ENCODE measurements at regions not wholly inside any gene's neighbourhood (a gene's known extent, or its start where the extent isn't known, plus 50 kb on each side); places are given as distances from the start of the nearest gene placed in this dataset.

- TF ChIP-seq CTCF (IDR thresholded peaks at IDR 0.05; ENCODE audit: insufficient read depth, low read length), result no peak
- TF ChIP-seq, protein P1, sequence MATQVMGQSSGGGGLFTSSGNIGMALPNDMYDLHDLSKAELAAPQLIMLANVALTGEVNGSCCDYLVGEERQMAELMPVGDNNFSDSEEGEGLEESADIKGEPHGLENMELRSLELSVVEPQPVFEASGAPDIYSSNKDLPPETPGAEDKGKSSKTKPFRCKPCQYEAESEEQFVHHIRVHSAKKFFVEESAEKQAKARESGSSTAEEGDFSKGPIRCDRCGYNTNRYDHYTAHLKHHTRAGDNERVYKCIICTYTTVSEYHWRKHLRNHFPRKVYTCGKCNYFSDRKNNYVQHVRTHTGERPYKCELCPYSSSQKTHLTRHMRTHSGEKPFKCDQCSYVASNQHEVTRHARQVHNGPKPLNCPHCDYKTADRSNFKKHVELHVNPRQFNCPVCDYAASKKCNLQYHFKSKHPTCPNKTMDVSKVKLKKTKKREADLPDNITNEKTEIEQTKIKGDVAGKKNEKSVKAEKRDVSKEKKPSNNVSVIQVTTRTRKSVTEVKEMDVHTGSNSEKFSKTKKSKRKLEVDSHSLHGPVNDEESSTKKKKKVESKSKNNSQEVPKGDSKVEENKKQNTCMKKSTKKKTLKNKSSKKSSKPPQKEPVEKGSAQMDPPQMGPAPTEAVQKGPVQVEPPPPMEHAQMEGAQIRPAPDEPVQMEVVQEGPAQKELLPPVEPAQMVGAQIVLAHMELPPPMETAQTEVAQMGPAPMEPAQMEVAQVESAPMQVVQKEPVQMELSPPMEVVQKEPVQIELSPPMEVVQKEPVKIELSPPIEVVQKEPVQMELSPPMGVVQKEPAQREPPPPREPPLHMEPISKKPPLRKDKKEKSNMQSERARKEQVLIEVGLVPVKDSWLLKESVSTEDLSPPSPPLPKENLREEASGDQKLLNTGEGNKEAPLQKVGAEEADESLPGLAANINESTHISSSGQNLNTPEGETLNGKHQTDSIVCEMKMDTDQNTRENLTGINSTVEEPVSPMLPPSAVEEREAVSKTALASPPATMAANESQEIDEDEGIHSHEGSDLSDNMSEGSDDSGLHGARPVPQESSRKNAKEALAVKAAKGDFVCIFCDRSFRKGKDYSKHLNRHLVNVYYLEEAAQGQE (IDR thresholded peaks at IDR 0.05; ENCODE audit: insufficient replicate concordance, low read depth), result no peak
Observed at GRCh38 chr6:49328051-49328744, 134.9 kb downstream of the MMUT start.
